SK-N-SH treated with all-trans-retinoic acid at 6 μM for 48 hours (cell line): ENCODE measurements at regions not wholly inside any gene's neighbourhood (a gene's known extent, or its start where the extent isn't known, plus 50 kb on each side); places are given as distances from the start of the nearest gene placed in this dataset.

Experiments
- ARNTL ChIP-seq: fragments of 450-650 bp; formaldehyde crosslinking; IDR thresholded peaks from 2 replicates; pipeline ENCODE4 v1.5.0; 2020; ENCODE audit warnings: low read depth, mild to moderate bottlenecking, moderate library complexity, borderline replicate concordance
- BACH2 ChIP-seq: fragments of 250-450 bp; sonication (Bioruptor Pico); IDR thresholded peaks from 2 replicates; pipeline ENCODE4 v1.9.0; 2021; ENCODE audit warnings: mild to moderate bottlenecking, borderline replicate concordance
- CSDC2 ChIP-seq: fragments of 250-450 bp; sonication (Bioruptor Pico); IDR thresholded peaks from 2 replicates; pipeline ENCODE4 v1.5.0; 2020; ENCODE audit warnings: mild to moderate bottlenecking, moderate library complexity
- ESRRG ChIP-seq: fragments of 250-450 bp; sonication (Bioruptor Pico); IDR thresholded peaks from 2 replicates; pipeline ENCODE4 v1.6.1; 2021; ENCODE audit warnings: mild to moderate bottlenecking
- GLIS3 ChIP-seq: fragments of 250-450 bp; sonication (Bioruptor Pico); IDR thresholded peaks from 2 replicates; pipeline ENCODE4 v1.5.0; 2020; ENCODE audit warnings: mild to moderate bottlenecking, moderate library complexity
- RARB ChIP-seq: fragments of 250-450 bp; sonication (Bioruptor Pico); IDR thresholded peaks from 2 replicates; pipeline ENCODE4 v1.8.0; 2021; ENCODE audit warnings: mild to moderate bottlenecking, moderate library complexity
- SNAI2 ChIP-seq: fragments of 250-450 bp; sonication (Bioruptor Pico); IDR thresholded peaks from 2 replicates; pipeline ENCODE4 v1.5.0; 2020; ENCODE audit warnings: mild to moderate bottlenecking, moderate library complexity
- TCF4 ChIP-seq: fragments of 250-450 bp; sonication (Bioruptor Pico); IDR thresholded peaks from 2 replicates; pipeline ENCODE4 v1.8.0; 2021; ENCODE audit warnings: mild to moderate bottlenecking, moderate library complexity, borderline replicate concordance
- TOX ChIP-seq: fragments of 250-450 bp; sonication (Bioruptor Pico); IDR thresholded peaks from 2 replicates; pipeline ENCODE4 v1.8.0; 2021; ENCODE audit warnings: mild to moderate bottlenecking, moderate library complexity, borderline replicate concordance
- TSHZ2 ChIP-seq: fragments of 250-450 bp; sonication (Bioruptor Pico); IDR thresholded peaks from 2 replicates; pipeline ENCODE4 v1.5.0; 2020; ENCODE audit warnings: mild to moderate bottlenecking, moderate library complexity
- ZFP30 ChIP-seq: fragments of 450-650 bp; formaldehyde crosslinking; IDR thresholded peaks from 2 replicates; pipeline ENCODE4 v1.5.0; 2022; ENCODE audit warnings: mild to moderate bottlenecking, moderate library complexity
- ZNF70 ChIP-seq: fragments of 450-650 bp; formaldehyde crosslinking; IDR thresholded peaks from 2 replicates; pipeline ENCODE4 v1.5.0; 2020; ENCODE audit warnings: mild to moderate bottlenecking, moderate library complexity
- TF ChIP-seq, protein P1 (sequence below): fragments of 250-450 bp; sonication (Bioruptor Pico); IDR thresholded peaks from 2 replicates; pipeline ENCODE4 v1.8.0; 2020; ENCODE audit warnings: mild to moderate bottlenecking, moderate library complexity, borderline replicate concordance
- TF ChIP-seq, protein P2 (sequence below): fragments of 250-450 bp; sonication (Bioruptor Pico); IDR thresholded peaks from 2 replicates; pipeline ENCODE4 v1.5.1; 2020; ENCODE audit warnings: low read depth, mild to moderate bottlenecking, moderate library complexity

GRCh38 chr13:74920361-74920760 is 561.6 kb downstream of the TBC1D4 start:
- no peak for TF ChIP-seq RARB (CRISPR knock-in tag)
- TF ChIP-seq CSDC2 (CRISPR knock-in tag) = no peak
- TF ChIP-seq SNAI2 = no peak
- TF ChIP-seq ESRRG = no peak
- TF ChIP-seq ARNTL (CRISPR knock-in tag) = no peak
- no peak for TF ChIP-seq TOX
- no peak for TF ChIP-seq ZFP30 (CRISPR knock-in tag)
- TF ChIP-seq, protein P1, sequence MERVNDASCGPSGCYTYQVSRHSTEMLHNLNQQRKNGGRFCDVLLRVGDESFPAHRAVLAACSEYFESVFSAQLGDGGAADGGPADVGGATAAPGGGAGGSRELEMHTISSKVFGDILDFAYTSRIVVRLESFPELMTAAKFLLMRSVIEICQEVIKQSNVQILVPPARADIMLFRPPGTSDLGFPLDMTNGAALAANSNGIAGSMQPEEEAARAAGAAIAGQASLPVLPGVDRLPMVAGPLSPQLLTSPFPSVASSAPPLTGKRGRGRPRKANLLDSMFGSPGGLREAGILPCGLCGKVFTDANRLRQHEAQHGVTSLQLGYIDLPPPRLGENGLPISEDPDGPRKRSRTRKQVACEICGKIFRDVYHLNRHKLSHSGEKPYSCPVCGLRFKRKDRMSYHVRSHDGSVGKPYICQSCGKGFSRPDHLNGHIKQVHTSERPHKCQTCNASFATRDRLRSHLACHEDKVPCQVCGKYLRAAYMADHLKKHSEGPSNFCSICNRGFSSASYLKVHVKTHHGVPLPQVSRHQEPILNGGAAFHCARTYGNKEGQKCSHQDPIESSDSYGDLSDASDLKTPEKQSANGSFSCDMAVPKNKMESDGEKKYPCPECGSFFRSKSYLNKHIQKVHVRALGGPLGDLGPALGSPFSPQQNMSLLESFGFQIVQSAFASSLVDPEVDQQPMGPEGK (CRISPR knock-in tag) = no peak
- TF ChIP-seq TSHZ2 (CRISPR knock-in tag) = no peak
- no peak for TF ChIP-seq GLIS3
- TF ChIP-seq BACH2 (CRISPR knock-in tag) = no peak
- TF ChIP-seq, protein P2, sequence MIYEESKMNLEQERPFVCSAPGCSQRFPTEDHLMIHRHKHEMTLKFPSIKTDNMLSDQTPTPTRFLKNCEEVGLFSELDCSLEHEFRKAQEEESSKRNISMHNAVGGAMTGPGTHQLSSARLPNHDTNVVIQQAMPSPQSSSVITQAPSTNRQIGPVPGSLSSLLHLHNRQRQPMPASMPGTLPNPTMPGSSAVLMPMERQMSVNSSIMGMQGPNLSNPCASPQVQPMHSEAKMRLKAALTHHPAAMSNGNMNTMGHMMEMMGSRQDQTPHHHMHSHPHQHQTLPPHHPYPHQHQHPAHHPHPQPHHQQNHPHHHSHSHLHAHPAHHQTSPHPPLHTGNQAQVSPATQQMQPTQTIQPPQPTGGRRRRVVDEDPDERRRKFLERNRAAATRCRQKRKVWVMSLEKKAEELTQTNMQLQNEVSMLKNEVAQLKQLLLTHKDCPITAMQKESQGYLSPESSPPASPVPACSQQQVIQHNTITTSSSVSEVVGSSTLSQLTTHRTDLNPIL (CRISPR knock-in tag) = no peak
- TF ChIP-seq TCF4 (CRISPR knock-in tag) = no peak
- no peak for TF ChIP-seq ZNF70 (CRISPR knock-in tag)
